ENCODE measurements at regions not wholly inside any gene's neighbourhood (a gene's known extent, or its start where the extent isn't known, plus 50 kb on each side); places are given as distances from the start of the nearest gene placed in this dataset.

- Histone ChIP-seq H3K27me3 (ENCODE audit: control insufficient read depth in 2 of 2, insufficient read depth in 2 of 2, low read length in 2 of 2) (peaks cover 3 to 16% of the 10 kb centered on the region in 2 experiments; a peak in 3 of 5 replicates), H3K79me2 (ENCODE audit: control insufficient read depth, insufficient read depth, low read length) (no peaks in the 10 kb centered on the region), H3K4me1 (replicated peaks in 1 of 2; ENCODE audit: control insufficient read depth in 2 of 2, insufficient read depth in 2 of 2, low read length in 2 of 2) (peaks cover 0 to 17% of the 10 kb centered on the region in 2 experiments; a peak in 2 of 5 replicates), H3K9ac (ENCODE audit: insufficient read depth in 1 of 2, low read depth in 2 of 2, low read length in 2 of 2) (no peak overlapping the region), H3K9me1 (ENCODE audit: control insufficient read depth, insufficient read depth, low read length) (no peaks in the 10 kb centered on the region), H3K4me3 (no peak overlapping the region), H3K4me2 (ENCODE audit: insufficient read depth, low read length) (no peak overlapping the region), H3K36me3 (ENCODE audit: control insufficient read depth, insufficient read depth, low read length) (no peaks in the 10 kb centered on the region), H2AFZ (ENCODE audit: low read depth, low read length) (no peak overlapping the region), H3K9me3 (replicated peaks; ENCODE audit: control insufficient read depth, insufficient read depth, low read depth, low read length) (no peaks in the 10 kb centered on the region), H3K27ac (ENCODE audit: extremely low read depth, low read depth, low read length) (no peak overlapping the region), H4K20me1 (replicated peaks; ENCODE audit: control insufficient read depth, insufficient read depth, low read length) (no peaks in the 10 kb centered on the region)
- ChIA-PET CTCF (ENCODE audit: low intra/inter-chr PET ratio) (interaction anchor here (0.6 kb wide), 1 partner anchor 229 kb away, joined by 3 read pairs; no protein-coding TSS in a partner anchor), POLR2A (no interaction called here)
- in situ Hi-C loops (cut with MboI) (no loop called here), intact Hi-C loops (cut with micrococcal nuclease) (loop anchor here (10.0 kb wide), 1 partner anchor 166 kb away; no protein-coding TSS in a partner anchor)
- no peak for FAIRE-seq
- DNase-seq (ENCODE audit: extremely low read depth in 1 of 4, low spot score in 3 of 4) = no peak
- WGBS (ENCODE audit: insufficient coverage, low coverage, missing lambda C conversion rate) = 38% methylated on average over 1 of the region's 1 CpG
- BruUV-seq (replicated peaks) = no TSS peak
- no peak for ATAC-seq
- TF ChIP-seq ZNF133 (CRISPR knock-in tag; IDR thresholded peaks at IDR 0.05) = no peak
- no peak for TF ChIP-seq NR2C1 (IDR thresholded peaks at IDR 0.05)
- no peak for TF ChIP-seq NR2C1 (tag; IDR thresholded peaks at IDR 0.05)
- TF ChIP-seq ZFP36 (IDR thresholded peaks at IDR 0.05; ENCODE audit: low read depth, low read length, partially characterized antibody) = no peak
- TF ChIP-seq ELF4 (CRISPR knock-in tag; IDR thresholded peaks at IDR 0.05) = no peak
- no peak for TF ChIP-seq ATF2 (CRISPR knock-in tag; IDR thresholded peaks at IDR 0.05)
- no peak for TF ChIP-seq POLR2A (conservative IDR thresholded peaks at IDR 0.05)
- no peak for TF ChIP-seq MTA1 (IDR thresholded peaks at IDR 0.05; ENCODE audit: borderline replicate concordance)
- no peak for TF ChIP-seq CBX1 (IDR thresholded peaks at IDR 0.05; ENCODE audit: low read depth)
- TF ChIP-seq C11orf30 (IDR thresholded peaks at IDR 0.05; ENCODE audit: low read depth) = peak; percentile 65
- TF ChIP-seq ZNF280A (IDR thresholded peaks at IDR 0.05; ENCODE audit: low read depth, partially characterized antibody) = no peak
- TF ChIP-seq MAFF (IDR thresholded peaks at IDR 0.05; ENCODE audit: low read length) = peak; percentile 88
- TF ChIP-seq MCM7 (IDR thresholded peaks at IDR 0.05) = no peak
- no peak for TF ChIP-seq CEBPB (tag; IDR thresholded peaks at IDR 0.05)
- TF ChIP-seq MAFG (tag; conservative IDR thresholded peaks at IDR 0.05) = peak; percentile 69
- TF ChIP-seq PHB2 (IDR thresholded peaks at IDR 0.05; ENCODE audit: low read depth) = no peak
- no peak for TF ChIP-seq RAD51 (IDR thresholded peaks at IDR 0.05; ENCODE audit: borderline replicate concordance, low read depth)
- no peak for TF ChIP-seq RBBP5 (IDR thresholded peaks at IDR 0.05; ENCODE audit: borderline replicate concordance, insufficient read depth, low read length, poor library complexity, severe bottlenecking)
- TF ChIP-seq KHSRP (IDR thresholded peaks at IDR 0.05) = no peak
- peak; percentile 90 for TF ChIP-seq MAFK (IDR thresholded peaks at IDR 0.05; ENCODE audit: low read length)
- TF ChIP-seq ZSCAN29 (IDR thresholded peaks at IDR 0.05) = no peak
- peak; percentile 85 for TF ChIP-seq ZNF316 (IDR thresholded peaks at IDR 0.05)
- no peak for TF ChIP-seq NELFE (IDR thresholded peaks at IDR 0.05; ENCODE audit: insufficient read depth, insufficient read length)
- TF ChIP-seq ZNF23 (CRISPR knock-in tag; IDR thresholded peaks at IDR 0.05) = no peak
Measured at GRCh38 chr10:42479057-42479456, 159.3 kb downstream of the ZNF33B start.

Measured in K562 (cell line).